HepG2 (cell line): ENCODE measurements at regions not wholly inside any gene's neighbourhood (a gene's known extent, or its start where the extent isn't known, plus 50 kb on each side); places are given as distances from the start of the nearest gene placed in this dataset.
A peak's percentile ranks its signal among the peaks of the same experiment; 100 is the strongest.
"Not testable (repeated sequence)": the region's sequence is repeated elsewhere in the genome, so short reads cannot be mapped to it uniquely, and the experiment has no call there.

Source experiments
- ATAC-seq: fragments of 200-7000 bp; cut with Tn5 transposase; 3 replicates; pipeline ENCODE4 v1.9.1; 2020; ENCODE audit warnings: mild to moderate bottlenecking, moderate library complexity
- BruUV-seq: library from RNA; stranded (reverse); fragments of 400-500 nt; replicated peaks from 2 replicates; lab custom pipeline; 2021; lab: Mats Ljungman, UMichigan
- CTCF ChIA-PET: fragments of 300-600 bp; formaldehyde crosslinking; extraction: SDS; loops from one replicate; lab custom pipeline; 2021; ENCODE audit warnings: low total read pairs, inconsistent platforms, low intra/inter-chr PET ratio; lab: Yijun Ruan, JAX
- POLR2A ChIA-PET: fragments of 350-600 bp; sonication (Branson Sonifier 250); formaldehyde crosslinking; loops from one replicate; lab custom pipeline; 2020; ENCODE audit warnings: antibody characterized with exemption, inconsistent platforms; lab: Yijun Ruan, JAX
- DNase-seq: peaks from one replicate; pipeline ENCODE4 v3.0.0-alpha.2; 2015; ENCODE audit warnings: low spot score
- FAIRE-seq: peaks from 3 replicates; lab custom pipeline; 2011; peaks lifted over from hg19 to GRCh38; lab: Jason Lieb, UNC
- H2AFZ ChIP-seq: one replicate; pipeline ENCODE4 v1.6.1; 2011; ENCODE audit warnings: low read length, inconsistent platforms
- H3K27ac ChIP-seq: fragments of 300-600 bp; 3 replicates; pipeline ENCODE4 v1.8.0; 2011; ENCODE audit warnings: mixed run types, mild to moderate bottlenecking, mixed read lengths, low read length, inconsistent platforms; ENCODE audit not compliant: insufficient read depth; ENCODE audit errors: extremely low read length
- H3K27me3 ChIP-seq, 2 experiments: fragments of 200-600 bp in 1 of 2; 2 replicates in 1 of 2; 3 replicates in 1 of 2; pipeline versions ENCODE4 v1.6.0 to v1.8.0; 2011; ENCODE audit warnings: low read length in 2 of 2, mild to moderate bottlenecking in 2 of 2, moderate library complexity in 2 of 2, inconsistent platforms in 1 of 2; ENCODE audit not compliant: insufficient read depth in 2 of 2, control insufficient read depth in 1 of 2
- H3K36me3 ChIP-seq, 2 experiments: fragments of 200-600 bp in 1 of 2; replicated peaks in 1 of 2; 2 replicates in 1 of 2; 3 replicates in 1 of 2; pipeline versions ENCODE4 v1.5.1 to v1.8.0; 2011; ENCODE audit warnings: low read length in 2 of 2, inconsistent platforms in 1 of 2; ENCODE audit not compliant: insufficient read depth in 2 of 2, control insufficient read depth in 1 of 2
- H3K4me1 ChIP-seq: 2 replicates; pipeline ENCODE4 v1.5.1; 2012; ENCODE audit warnings: low read length, inconsistent platforms; ENCODE audit not compliant: insufficient read depth
- H3K4me2 ChIP-seq: 2 replicates; pipeline ENCODE4 v1.6.0; 2011; ENCODE audit warnings: low read depth, low read length, inconsistent platforms
- H3K4me3 ChIP-seq, 3 experiments: fragments of 200-600 bp in 1 of 3; sonication (generic), shearing (Covaris generic) in 1 of 3; replicated peaks in 1 of 3; 2 replicates each; pipeline ENCODE4 v1.5.1; 2011 to 2016; ENCODE audit warnings: low read length in 3 of 3, inconsistent platforms in 2 of 3, low read depth in 2 of 3, mild to moderate bottlenecking in 2 of 3, control low read depth in 1 of 3, mixed read lengths in 1 of 3; ENCODE audit not compliant: insufficient read depth in 1 of 3
- H3K79me2 ChIP-seq: one replicate; pipeline ENCODE4 v1.6.1; 2011; ENCODE audit warnings: low read length, inconsistent platforms; ENCODE audit not compliant: insufficient read depth
- H3K9ac ChIP-seq: 2 replicates; pipeline ENCODE4 v1.6.0; 2011; ENCODE audit warnings: mild to moderate bottlenecking, low read depth, low read length, inconsistent platforms; ENCODE audit not compliant: insufficient read depth
- H3K9me3 ChIP-seq: 2 replicates; pipeline ENCODE4 v1.5.1; 2012; ENCODE audit warnings: mild to moderate bottlenecking, low read length
- H4K20me1 ChIP-seq: 2 replicates; pipeline ENCODE4 v1.6.0; 2011; ENCODE audit warnings: inconsistent platforms, mild to moderate bottlenecking, low read length, moderate library complexity; ENCODE audit not compliant: insufficient read depth
- MAFF ChIP-seq: IDR thresholded peaks from 2 replicates; pipeline ENCODE4 v1.6.1; 2011; ENCODE audit warnings: low read depth, low read length, improper control_type of control experiment
- MAFK ChIP-seq, 2 experiments: IDR thresholded peaks in 1 of 2; conservative IDR thresholded peaks in 1 of 2; 2 replicates each; pipeline ENCODE4 v1.6.1; 2011; ENCODE audit warnings: improper control_type of control experiment in 2 of 2, low read length in 2 of 2
- WGBS: methylation state at CpG from one replicate; pipeline ENCODE4 v1.1.6; 2017; ENCODE audit warnings: low lambda C conversion rate; 5-methylcytosine and 5-hydroxymethylcytosine counted together
- in situ Hi-C: cut with HindIII; loops from 2 replicates; pipeline ENCODE4 v1.10.0; 2017; ENCODE audit warnings: low pct_unique_long_range_greater_than_20kb; ENCODE audit not compliant: extremely low pct_ligation_motif_present
- intact Hi-C: fragments of 100-400 bp; cut with micrococcal nuclease; formaldehyde crosslinking; loops from one replicate; pipeline ENCODE4 v1.10.0; 2022; ENCODE audit not compliant: unreplicated experiment

DNA sequence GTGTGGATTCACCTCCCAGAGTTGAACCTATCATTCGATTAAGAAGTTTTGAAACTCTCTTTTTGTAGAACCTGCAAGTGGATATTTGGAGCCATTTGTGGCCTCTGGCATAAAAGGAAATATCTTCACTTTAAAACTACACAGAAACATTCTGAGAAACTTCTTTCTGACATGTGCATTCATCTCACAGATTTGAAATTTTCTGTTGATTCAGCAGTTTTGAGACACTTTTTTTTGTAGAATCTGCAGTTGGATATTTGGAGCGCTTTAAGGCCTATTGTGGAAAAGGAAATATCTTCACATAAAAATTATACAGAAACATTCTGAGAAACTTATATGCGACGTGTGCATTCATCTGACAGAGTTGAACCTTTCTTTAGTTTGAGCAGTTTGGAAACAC lies 3519.6 kb downstream of the GOLGA6L6 start:
- FAIRE-seq = not testable (repeated sequence)

More for the DNA sequence above, 3519.6 kb downstream of the GOLGA6L6 start:
- peaks cover 86% of the 10 kb centered on the region for H3K9me3 ChIP-seq
- POLR2A ChIA-PET, H4K20me1 ChIP-seq, H3K79me2 ChIP-seq, H3K27me3 ChIP-seq, H3K4me2 ChIP-seq, H3K9ac ChIP-seq, H3K4me3 ChIP-seq, H3K27ac ChIP-seq, DNase-seq, CTCF ChIA-PET, in situ Hi-C loops, intact Hi-C loops, BruUV-seq, H3K4me1 ChIP-seq, ATAC-seq, H2AFZ ChIP-seq, H3K36me3 ChIP-seq: not testable (repeated sequence)
- WGBS = 3% methylated on average over 4 of the region's 4 CpGs
- TF ChIP-seq MAFF (peak; percentile 80), MAFK (conservative IDR thresholded peaks at IDR 0.05 in 1 of 2, IDR thresholded peaks at IDR 0.05 in 1 of 2; ENCODE audit: low read length in 2 of 2) (peak; percentile 66 to 85; a peak in 3 of 4 replicates)
